Central memory CD8-positive, alpha-beta T cell (primary cell): ENCODE measurements at regions not wholly inside any gene's neighbourhood (a gene's known extent, or its start where the extent isn't known, plus 50 kb on each side); places are given as distances from the start of the nearest gene placed in this dataset.
"Not testable (repeated sequence)": the region's sequence is repeated elsewhere in the genome, so short reads cannot be mapped to it uniquely, and the experiment has no call there.

ENCODE experiments used
- ATAC-seq: fragments of 150-1000 bp; cut with Tn5 transposase; replicated peaks from 2 replicates; pipeline ENCODE4 v1.10.0; 2022; ENCODE audit warnings: mild to moderate bottlenecking, moderate FRiP score, moderate number of reproducible peaks; ENCODE audit not compliant: poor library complexity, severe bottlenecking; ENCODE audit errors: extremely low read depth
- DNase-seq, 2 donors: peaks; one replicate each; pipeline ENCODE4 v3.0.0; 2021; ENCODE audit warnings: low spot score in 2 of 2
- H3K27ac Mint-ChIP-seq: one replicate; pipeline ENCODE4 v1.8.0; 2022; ENCODE audit warnings: low read depth, mild to moderate bottlenecking, moderate library complexity, mixed read lengths
- H3K27me3 Mint-ChIP-seq: one replicate; pipeline ENCODE4 v1.8.0; 2022; ENCODE audit warnings: mixed read lengths
- H3K36me3 Mint-ChIP-seq: one replicate; pipeline ENCODE4 v1.8.0; 2022; ENCODE audit warnings: mild to moderate bottlenecking, moderate library complexity, mixed read lengths; ENCODE audit not compliant: insufficient read depth
- H3K4me1 Mint-ChIP-seq: one replicate; pipeline ENCODE4 v1.8.0; 2022; ENCODE audit warnings: mixed read lengths
- H3K4me3 Mint-ChIP-seq: one replicate; pipeline ENCODE4 v1.8.0; 2022; ENCODE audit warnings: mild to moderate bottlenecking, moderate library complexity, mixed read lengths
- H3K9me3 Mint-ChIP-seq: one replicate; pipeline ENCODE4 v1.8.0; 2022; ENCODE audit warnings: mixed read lengths

DNA sequence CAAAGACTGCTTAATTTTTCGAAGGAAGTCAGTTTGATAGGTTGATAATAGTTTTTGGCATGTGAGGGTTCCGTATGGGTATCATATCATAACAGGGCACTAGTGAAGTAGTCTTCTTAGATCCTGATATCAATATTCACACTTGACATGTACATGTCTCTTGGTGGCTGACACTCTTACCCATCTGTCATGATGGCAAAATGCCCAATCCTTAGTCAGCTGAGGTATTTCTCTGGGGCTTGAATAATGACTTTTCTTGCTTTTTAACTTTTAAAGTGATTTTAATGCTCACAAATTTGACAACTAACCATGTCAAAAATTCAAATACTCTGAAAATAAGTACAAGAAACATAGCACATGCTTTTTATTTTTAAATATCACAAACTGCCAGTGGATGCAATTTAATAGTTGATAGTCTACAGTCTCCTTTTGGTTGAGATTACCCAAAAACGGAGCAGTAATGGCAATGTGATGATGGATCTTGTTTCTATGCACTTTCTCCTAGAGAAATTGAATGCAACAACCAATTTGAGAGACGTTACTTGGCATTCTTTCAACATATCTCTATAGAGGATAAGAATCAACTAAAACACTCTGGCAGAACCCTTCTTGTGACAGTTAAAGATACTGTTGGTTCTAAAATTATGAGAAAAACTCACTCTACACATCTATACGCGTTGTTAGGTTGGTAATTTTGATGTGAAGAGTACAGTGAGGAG lies 552.9 kb upstream of the PABPC4L start:
- Mint-ChIP-seq H3K4me1 (no peaks in the 10 kb centered on the region), H3K36me3 (no peaks in the 10 kb centered on the region)

GRCh38 chr4:134753390-134753789 lies 551.8 kb upstream of the PABPC4L start:
- no peaks in the 10 kb centered on the region for H3K36me3 Mint-ChIP-seq
- H3K4me3 Mint-ChIP-seq = no peak overlapping the region
- ATAC-seq (no peak), DNase-seq (no peak)
- H3K27ac Mint-ChIP-seq = no peak overlapping the region
- no peaks in the 10 kb centered on the region for H3K27me3 Mint-ChIP-seq
- peaks cover 10% of the 10 kb centered on the region for H3K9me3 Mint-ChIP-seq
- no peaks in the 10 kb centered on the region for H3K4me1 Mint-ChIP-seq

More for the DNA sequence above, 552.9 kb upstream of the PABPC4L start:
- H3K9me3 Mint-ChIP-seq = peaks cover 5% of the 10 kb centered on the region
- DNase-seq (no peak), ATAC-seq (no peak)
- H3K4me3 Mint-ChIP-seq = no peak overlapping the region
- no peaks in the 10 kb centered on the region for H3K27me3 Mint-ChIP-seq
- no peak overlapping the region for H3K27ac Mint-ChIP-seq

GRCh38 chr4:134747108-134747805 lies 545.7 kb upstream of the PABPC4L start:
- no peaks in the 10 kb centered on the region for H3K36me3 Mint-ChIP-seq
- no peak overlapping the region for H3K27ac Mint-ChIP-seq
- DNase-seq (no peak), ATAC-seq (no peak)
- no peak overlapping the region for H3K4me3 Mint-ChIP-seq
- H3K4me1 Mint-ChIP-seq = no peaks in the 10 kb centered on the region
- no peaks in the 10 kb centered on the region for H3K27me3 Mint-ChIP-seq
- peaks cover 12% of the 10 kb centered on the region for H3K9me3 Mint-ChIP-seq

- no peaks in the 10 kb centered on the region for H3K36me3 Mint-ChIP-seq
- no peaks in the 10 kb centered on the region for H3K27me3 Mint-ChIP-seq
- H3K27ac Mint-ChIP-seq = no peak overlapping the region
- H3K4me3 Mint-ChIP-seq = no peak overlapping the region
- H3K4me1 Mint-ChIP-seq = no peaks in the 10 kb centered on the region
- DNase-seq = no peak
- ATAC-seq = no peak
- peaks cover 13% of the 10 kb centered on the region for H3K9me3 Mint-ChIP-seq
Measured at GRCh38 chr4:134740290-134740689, 538.7 kb upstream of the PABPC4L start.

DNA sequence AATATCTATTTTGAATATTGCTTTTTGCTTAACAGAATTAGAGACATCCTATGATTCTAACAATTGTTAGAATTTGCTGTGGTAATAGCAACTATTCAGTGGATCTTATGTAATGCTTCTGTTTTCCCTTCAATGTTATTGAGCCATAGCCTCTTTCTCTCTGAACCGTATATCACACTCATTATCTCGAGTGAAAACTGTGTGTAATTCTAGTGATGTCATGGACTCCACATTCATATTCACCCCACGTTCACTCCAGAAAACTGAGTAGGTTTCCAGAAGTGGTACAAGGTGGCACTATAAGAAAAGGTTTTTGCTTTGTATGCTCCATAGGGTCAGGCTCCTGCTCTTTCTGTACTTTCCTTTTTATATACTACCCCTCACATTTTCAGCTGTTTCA lies 534.3 kb upstream of the PABPC4L start:
- H3K27ac Mint-ChIP-seq = no peak overlapping the region
- H3K4me3 Mint-ChIP-seq = no peak overlapping the region
- H3K4me1 Mint-ChIP-seq = no peaks in the 10 kb centered on the region

DNA sequence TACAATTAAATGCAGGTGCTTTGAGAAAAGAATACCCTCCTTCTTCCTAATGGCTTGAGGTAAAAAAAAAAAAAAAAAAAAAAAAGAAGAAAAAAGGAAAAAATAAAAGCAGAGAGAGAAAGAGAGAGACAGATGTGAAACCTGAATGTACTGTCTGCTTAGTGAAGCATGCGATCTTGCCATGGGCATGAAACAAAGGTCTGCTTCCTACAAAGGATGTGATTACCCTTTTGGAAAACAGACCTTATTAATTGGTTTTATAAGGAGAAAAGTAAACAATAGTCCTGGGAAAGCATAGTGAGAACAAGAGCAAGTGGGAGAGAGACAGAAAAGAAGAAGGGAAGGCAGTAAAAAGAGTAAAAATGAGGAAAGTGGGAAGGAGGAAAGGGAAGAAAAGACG lies 526.1 kb upstream of the PABPC4L start:
- H3K36me3 Mint-ChIP-seq = no peaks in the 10 kb centered on the region
- H3K4me3 Mint-ChIP-seq = no peak overlapping the region
- H3K27ac Mint-ChIP-seq = no peak overlapping the region
- DNase-seq (no peak), ATAC-seq (no peak)
- peaks cover 12% of the 10 kb centered on the region for H3K9me3 Mint-ChIP-seq
- H3K27me3 Mint-ChIP-seq = no peaks in the 10 kb centered on the region
- no peaks in the 10 kb centered on the region for H3K4me1 Mint-ChIP-seq

More for the DNA sequence above, 534.3 kb upstream of the PABPC4L start:
- H3K27me3 Mint-ChIP-seq = no peaks in the 10 kb centered on the region
- ATAC-seq = no peak
- no peaks in the 10 kb centered on the region for H3K36me3 Mint-ChIP-seq
- DNase-seq = no peak
- H3K9me3 Mint-ChIP-seq = peaks cover 21% of the 10 kb centered on the region

- no peak for ATAC-seq
- Mint-ChIP-seq H3K36me3 (no peaks in the 10 kb centered on the region), H3K4me3 (no peak overlapping the region), H3K27me3 (no peaks in the 10 kb centered on the region), H3K4me1 (no peaks in the 10 kb centered on the region), H3K27ac (no peak overlapping the region), H3K9me3 (no peaks in the 10 kb centered on the region)
- DNase-seq = no peak
Measured at GRCh38 chr4:134722306-134722705, 520.7 kb upstream of the PABPC4L start.

- Mint-ChIP-seq H3K27me3 (no peaks in the 10 kb centered on the region), H3K4me3 (no peak overlapping the region), H3K9me3 (peaks cover 11% of the 10 kb centered on the region), H3K4me1 (no peaks in the 10 kb centered on the region), H3K36me3 (no peaks in the 10 kb centered on the region), H3K27ac (no peak overlapping the region)
- DNase-seq = no peak
- ATAC-seq = no peak
Measured at GRCh38 chr4:134720030-134720429, 518.4 kb upstream of the PABPC4L start.

GRCh38 chr4:134708616-134709015 lies 507.0 kb upstream of the PABPC4L start:
- no peaks in the 10 kb centered on the region for H3K4me1 Mint-ChIP-seq
- H3K27ac Mint-ChIP-seq = no peak overlapping the region
- H3K4me3 Mint-ChIP-seq = no peak overlapping the region

GRCh38 chr4:134708026-134708425 lies 506.4 kb upstream of the PABPC4L start:
- H3K4me3 Mint-ChIP-seq = no peak overlapping the region
- H3K9me3 Mint-ChIP-seq = peaks cover 7% of the 10 kb centered on the region
- H3K36me3 Mint-ChIP-seq = no peaks in the 10 kb centered on the region
- no peaks in the 10 kb centered on the region for H3K4me1 Mint-ChIP-seq
- H3K27ac Mint-ChIP-seq = no peak overlapping the region
- DNase-seq (no peak), ATAC-seq (no peak)
- no peaks in the 10 kb centered on the region for H3K27me3 Mint-ChIP-seq

More at GRCh38 chr4:134708616-134709015, 507.0 kb upstream of the PABPC4L start:
- DNase-seq (no peak), ATAC-seq (no peak)
- Mint-ChIP-seq H3K27me3 (no peaks in the 10 kb centered on the region), H3K9me3 (peaks cover 10% of the 10 kb centered on the region), H3K36me3 (no peaks in the 10 kb centered on the region)

- Mint-ChIP-seq H3K27me3 (no peaks in the 10 kb centered on the region), H3K36me3 (no peaks in the 10 kb centered on the region), H3K27ac (no peak overlapping the region), H3K4me3 (no peak overlapping the region), H3K4me1 (no peaks in the 10 kb centered on the region), H3K9me3 (peaks cover 13% of the 10 kb centered on the region)
- DNase-seq (no peak), ATAC-seq (no peak)
Measured at GRCh38 chr4:134702374-134702773, 500.8 kb upstream of the PABPC4L start.

DNA sequence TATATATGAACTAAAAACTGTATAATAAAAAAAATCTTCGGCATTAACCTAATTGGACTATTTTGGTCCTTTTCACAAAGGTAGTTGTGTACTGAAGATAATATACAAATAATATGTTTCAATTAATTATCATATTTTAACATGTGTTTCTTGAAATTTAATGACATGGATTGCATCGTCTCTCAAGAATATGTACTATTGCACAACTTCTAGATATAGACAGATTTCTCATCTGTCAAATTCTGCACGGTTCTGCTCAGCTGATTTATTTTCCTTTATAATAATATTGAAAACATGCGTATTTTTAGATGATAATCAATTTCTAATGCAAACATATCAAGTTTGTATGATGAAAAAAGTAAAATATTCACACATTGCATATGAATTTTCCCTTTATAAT lies 498.7 kb upstream of the PABPC4L start:
- Mint-ChIP-seq H3K9me3 (peaks cover 14% of the 10 kb centered on the region), H3K36me3 (no peaks in the 10 kb centered on the region), H3K27me3 (no peaks in the 10 kb centered on the region), H3K4me3 (no peak overlapping the region), H3K4me1 (no peaks in the 10 kb centered on the region), H3K27ac (no peak overlapping the region)
- DNase-seq (no peak), ATAC-seq (no peak)

DNA sequence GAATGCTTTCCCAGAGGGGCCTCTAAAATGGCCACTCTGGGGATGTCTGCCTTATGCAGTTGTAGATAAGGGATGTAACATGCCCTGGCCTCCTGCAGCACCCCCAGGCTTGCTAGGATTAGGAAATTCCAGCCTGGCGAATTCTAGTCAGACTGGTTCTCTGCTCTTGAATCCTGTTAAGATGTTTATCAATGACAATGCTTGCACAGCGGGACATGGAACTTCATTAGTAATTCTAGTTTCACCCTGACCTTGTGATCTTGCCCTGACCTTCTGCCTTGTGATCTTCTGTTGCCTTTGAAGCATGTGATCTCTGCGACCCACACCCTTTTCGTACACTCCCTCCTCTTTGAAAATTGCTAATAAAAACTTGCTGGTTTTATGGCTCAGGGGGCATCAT lies 497.2 kb upstream of the PABPC4L start:
- not testable (repeated sequence) for ATAC-seq, H3K4me3 Mint-ChIP-seq, H3K36me3 Mint-ChIP-seq, H3K4me1 Mint-ChIP-seq, H3K27me3 Mint-ChIP-seq, H3K27ac Mint-ChIP-seq, DNase-seq
- H3K9me3 Mint-ChIP-seq = peaks cover 22% of the 10 kb centered on the region
